RWPE1 (cell line): ENCODE measurements at regions not wholly inside any gene's neighbourhood (a gene's known extent, or its start where the extent isn't known, plus 50 kb on each side); places are given as distances from the start of the nearest gene placed in this dataset.

Experiments used
- CTCF ChIA-PET: fragments of 350-600 bp; sonication (Branson Sonifier 250); formaldehyde crosslinking; extraction: SDS; loops from one replicate; lab custom pipeline; 2021; lab: Yijun Ruan, JAX
- POLR2A ChIA-PET: fragments of 400-600 bp; formaldehyde crosslinking; extraction: SDS; loops from one replicate; lab custom pipeline; 2020; ENCODE audit warnings: antibody characterized with exemption; ENCODE audit not compliant: low non-redundant PET; lab: Yijun Ruan, JAX
- DNase-seq: peaks from one replicate; pipeline ENCODE4 v3.0.0; 2012; ENCODE audit warnings: low spot score
- H3K27ac ChIP-seq: fragments of 450-650 bp; 2 replicates; pipeline ENCODE4 v1.5.1; 2017
- CTCF ChIP-seq: fragments of 450-650 bp; conservative IDR thresholded peaks from 2 replicates; pipeline ENCODE4 v1.5.1; 2017; ENCODE audit warnings: low read depth, mild to moderate bottlenecking

DNA sequence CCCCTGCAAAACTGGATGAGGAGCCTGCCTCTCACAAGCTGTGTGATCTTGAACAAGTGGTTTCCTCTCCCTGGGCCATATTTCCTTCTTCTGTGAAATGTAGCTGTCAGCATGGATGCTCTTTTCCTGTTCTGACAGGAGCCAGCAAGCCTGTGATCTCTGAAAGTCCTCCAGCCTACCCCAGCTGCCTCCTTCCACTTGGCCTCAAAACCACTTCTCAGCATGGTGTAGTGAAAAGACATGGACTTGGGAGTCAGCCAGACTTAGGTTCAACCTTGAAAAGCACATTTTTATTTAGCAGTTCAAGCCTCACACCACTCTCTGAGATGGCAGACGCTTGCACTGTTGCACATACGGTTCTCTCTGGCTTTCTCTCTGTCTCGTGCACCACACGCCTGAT is 292.9 kb upstream of the DUSP10 start:
- H3K27ac ChIP-seq: no peak overlapping the region
- ChIA-PET POLR2A (no interaction called here), CTCF (no interaction called here)
- DNase-seq: no peak
- TF ChIP-seq CTCF: no peak

GRCh38 chr1:222033450-222033849 is 291.6 kb upstream of the DUSP10 start:
- TF ChIP-seq CTCF: no peak
- DNase-seq: no peak
- CTCF ChIA-PET: no interaction called here
- H3K27ac ChIP-seq: no peak overlapping the region
- POLR2A ChIA-PET: no interaction called here

DNA sequence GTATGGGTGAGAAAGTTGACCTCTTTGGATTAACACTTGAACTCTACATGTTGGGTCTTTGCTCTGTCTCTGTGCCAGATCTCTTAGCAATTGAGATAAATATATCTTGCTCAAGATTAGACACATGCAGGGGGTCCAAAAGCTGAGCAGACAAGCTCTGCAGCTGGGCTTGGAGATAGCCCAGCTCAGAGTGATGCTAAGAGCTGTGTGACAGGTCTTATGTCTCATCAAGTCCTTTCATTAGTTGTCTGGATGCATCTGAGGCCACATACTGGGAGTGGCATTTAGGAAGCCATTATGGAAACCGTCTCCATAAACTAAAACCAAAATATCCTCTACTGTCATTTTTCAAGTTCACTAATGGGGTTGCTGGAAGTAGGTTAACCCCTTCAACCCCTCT is 289.4 kb upstream of the DUSP10 start:
- ChIA-PET CTCF (interaction anchor here (0.6 to 0.7 kb wide), 2 partner anchors 9 to 328 kb away, joined by 3 read pairs; no protein-coding TSS in a partner anchor), POLR2A (no interaction called here)
- no peak overlapping the region for H3K27ac ChIP-seq
- no peak for DNase-seq
- no peak for TF ChIP-seq CTCF

GRCh38 chr1:222028676-222029075 is 286.8 kb upstream of the DUSP10 start:
- H3K27ac ChIP-seq: no peak overlapping the region
- POLR2A ChIA-PET: no interaction called here
- CTCF ChIA-PET: no interaction called here
- DNase-seq: no peak
- TF ChIP-seq CTCF: no peak

DNA sequence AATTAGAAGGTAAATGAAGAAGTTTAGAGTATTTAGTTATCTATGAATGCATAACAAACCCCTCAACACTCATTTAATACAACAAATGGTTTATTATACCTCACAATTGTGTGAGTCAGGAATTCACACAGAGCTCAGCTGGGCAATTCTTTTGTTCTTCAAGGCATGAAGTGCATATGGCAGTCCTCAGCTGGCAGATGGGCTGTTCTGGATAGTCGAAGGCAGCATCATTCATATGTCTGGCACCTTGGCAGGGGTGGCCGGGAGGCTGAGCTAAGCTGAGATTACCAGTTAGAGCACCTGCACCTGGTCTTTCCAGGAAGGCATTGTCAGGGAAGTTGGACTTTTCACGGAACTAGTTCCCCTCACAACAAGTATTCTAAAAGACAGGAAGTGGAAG is 286.2 kb upstream of the DUSP10 start:
- no peak overlapping the region for H3K27ac ChIP-seq
- no peak for TF ChIP-seq CTCF
- CTCF ChIA-PET: no interaction called here
- POLR2A ChIA-PET: no interaction called here
- DNase-seq: no peak

GRCh38 chr1:222026280-222026679 is 284.4 kb upstream of the DUSP10 start:
- no peak for DNase-seq
- no peak for TF ChIP-seq CTCF
- POLR2A ChIA-PET: no interaction called here
- H3K27ac ChIP-seq: no peak overlapping the region
- CTCF ChIA-PET: interaction anchor here (1.5 kb wide), 1 partner anchor 10 kb away, joined by 6 read pairs; no protein-coding TSS in a partner anchor
